Hematopoietic multipotent progenitor cell (in vitro differentiated cells): ENCODE measurements at regions not wholly inside any gene's neighbourhood (a gene's known extent, or its start where the extent isn't known, plus 50 kb on each side); places are given as distances from the start of the nearest gene placed in this dataset.
"Not testable (repeated sequence)": the region's sequence is repeated elsewhere in the genome, so short reads cannot be mapped to it uniquely, and the experiment has no call there.

Source experiments
- DNase-seq, 3 donors: peaks; one replicate each; pipeline ENCODE4 v3.0.0-alpha.2; 2011 to 2015; ENCODE audit warnings: low read depth in 2 of 3, low spot score in 2 of 3

DNA sequence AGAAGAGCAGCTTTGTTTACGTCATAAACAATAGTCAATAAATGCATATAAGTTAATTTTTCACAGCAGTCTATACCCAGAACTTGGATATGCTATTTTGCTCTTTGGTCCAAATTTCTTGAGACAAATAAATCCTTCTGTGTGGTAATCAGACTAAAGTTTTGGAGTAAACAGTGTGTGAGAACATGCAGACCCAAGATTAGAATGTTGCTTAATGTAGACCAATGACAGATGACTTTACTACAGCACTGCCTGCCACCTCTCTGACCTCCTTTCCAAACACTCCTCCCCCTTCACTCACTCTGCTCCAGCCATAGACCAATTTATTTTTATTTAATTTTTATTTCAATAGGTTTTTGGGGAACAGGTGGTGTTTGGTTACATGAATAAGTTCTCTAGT, 115.3 kb upstream of the TANK start:
- no peak for DNase-seq

DNA sequence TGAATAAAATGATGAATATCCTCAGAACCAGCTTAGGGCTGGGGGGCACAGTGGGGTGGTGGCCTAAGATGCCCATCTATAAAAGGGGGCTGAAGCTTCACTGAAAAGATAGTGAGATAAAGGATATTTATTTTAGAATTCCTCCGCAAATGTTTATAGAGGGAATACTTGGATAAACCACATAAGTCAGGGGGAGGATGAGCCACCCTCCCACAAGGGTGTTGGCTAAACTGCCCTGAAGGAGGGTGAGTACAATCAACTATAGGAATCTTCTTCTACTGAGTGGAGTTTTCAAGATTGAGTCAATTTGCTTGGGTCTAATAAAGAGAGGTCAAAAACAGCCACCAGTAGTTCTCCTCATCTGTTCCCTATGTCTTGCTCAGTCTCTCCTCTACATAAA, 114.5 kb upstream of the TANK start:
- DNase-seq, result no peak

DNA sequence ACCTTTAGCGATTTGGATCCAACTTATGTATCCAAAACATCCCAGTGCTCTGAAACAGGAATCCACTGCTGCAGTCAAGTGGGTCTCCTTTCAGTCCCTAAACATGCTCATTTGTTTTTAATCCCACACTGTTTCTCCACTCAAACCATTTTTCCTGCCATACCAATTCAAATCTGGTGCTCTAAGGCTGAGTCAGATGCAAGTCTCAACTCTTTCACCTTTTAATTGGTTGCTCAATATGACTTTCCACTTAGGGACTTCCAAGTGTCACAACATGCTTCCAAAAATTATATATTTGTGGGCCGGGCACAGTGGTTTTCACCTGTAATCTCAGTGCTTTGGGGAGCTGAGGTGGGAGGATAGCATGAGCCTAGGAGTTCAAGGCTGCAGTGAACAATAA, 113.4 kb upstream of the TANK start:
- DNase-seq, result no peak

DNA sequence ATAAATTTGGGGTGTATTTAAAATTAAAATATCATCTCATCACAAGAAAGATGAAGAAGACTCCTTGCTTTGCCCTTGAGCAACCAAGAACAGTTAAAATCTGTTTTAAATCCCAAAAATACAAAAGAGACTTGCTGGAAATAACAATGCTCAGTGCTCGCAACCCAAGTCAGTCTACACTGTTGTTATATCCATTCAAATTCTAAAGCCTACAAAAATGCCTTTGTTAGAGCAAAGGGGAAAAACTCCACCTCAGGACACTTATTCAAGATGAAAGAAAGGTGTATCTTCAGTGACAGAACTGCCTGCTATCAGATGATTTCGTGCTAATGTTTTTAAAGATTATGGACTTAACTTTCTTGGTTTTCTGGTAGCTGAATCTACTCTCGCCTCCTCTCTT, 111.9 kb upstream of the TANK start:
- no peak for DNase-seq

DNA sequence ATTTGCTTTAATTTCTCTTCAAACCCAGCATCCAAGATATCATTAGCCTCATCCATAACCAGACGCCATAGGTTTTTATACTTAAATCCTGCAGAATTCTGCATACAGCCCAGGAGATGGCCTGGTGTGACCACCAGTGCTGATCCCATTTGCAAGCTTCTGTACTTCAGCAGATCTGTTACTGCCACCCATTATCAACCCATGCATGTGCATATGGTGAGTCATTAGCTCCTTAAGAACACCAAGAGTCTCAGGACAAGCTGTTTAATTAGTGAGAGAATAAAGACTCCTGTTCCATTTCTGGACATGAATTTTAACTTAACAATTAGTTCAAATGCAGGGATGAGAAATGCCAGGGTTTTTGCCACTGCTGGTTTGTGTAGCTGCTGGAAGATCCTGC, 110.7 kb upstream of the TANK start:
- no peak for DNase-seq

DNA sequence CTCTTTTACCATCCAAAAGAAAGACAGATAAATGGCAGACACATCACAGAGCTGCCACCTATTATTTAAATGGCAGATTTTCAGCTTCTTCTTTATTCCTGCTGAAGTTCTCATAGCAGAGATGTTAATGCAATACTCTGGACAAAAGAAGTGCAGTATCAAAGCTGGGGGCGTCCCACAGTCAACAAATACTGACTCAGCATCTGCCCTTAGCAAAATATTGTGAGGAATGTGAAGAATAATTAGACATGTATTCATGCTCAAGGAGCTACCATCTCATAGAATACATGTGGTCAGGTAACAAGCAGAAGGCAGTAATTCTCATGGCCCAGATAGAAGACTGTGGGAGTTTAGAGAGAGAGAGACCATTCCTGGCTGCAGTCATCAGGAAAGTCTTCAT, 108.0 kb upstream of the TANK start:
- DNase-seq, result no peak

DNA sequence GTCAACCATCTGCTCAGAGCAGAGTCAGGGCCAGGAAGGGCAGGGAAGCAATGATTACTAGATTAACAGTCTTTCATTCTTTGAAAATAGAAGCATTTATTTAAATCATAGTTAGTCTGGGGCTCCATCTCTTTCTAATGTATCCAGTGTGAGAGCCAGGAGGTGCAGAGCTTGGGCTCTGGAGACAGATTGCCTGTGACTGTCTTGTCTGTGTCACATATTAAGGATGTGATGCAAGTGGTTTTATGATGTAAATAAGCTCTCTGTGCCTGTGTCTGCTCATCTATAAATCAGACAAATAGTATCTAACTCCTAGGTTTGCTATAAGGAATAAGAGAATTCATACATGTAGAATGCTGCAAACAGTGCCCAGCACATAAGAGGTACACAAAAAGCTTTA, 104.9 kb upstream of the TANK start:
- DNase-seq, result no peak

DNA sequence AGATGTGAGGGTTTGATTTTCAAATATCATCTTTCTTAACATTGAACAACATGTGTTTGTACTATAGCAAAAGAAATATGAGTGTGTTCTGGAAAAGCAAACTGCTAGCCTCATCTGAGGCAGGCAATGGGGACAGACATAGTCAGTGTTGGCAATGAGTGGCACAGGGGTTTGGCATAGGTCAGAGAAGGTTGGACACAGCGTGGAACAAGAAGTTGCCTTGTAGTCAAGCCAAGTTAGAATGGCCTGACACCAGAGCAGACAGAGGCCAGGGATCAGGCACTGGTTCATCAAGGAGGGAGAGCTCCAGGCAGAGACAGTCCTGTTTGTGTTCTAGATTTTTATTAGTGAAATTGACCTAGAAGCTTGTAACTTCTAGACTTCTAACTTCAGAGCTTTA, 100.8 kb upstream of the TANK start:
- no peak for DNase-seq

DNA sequence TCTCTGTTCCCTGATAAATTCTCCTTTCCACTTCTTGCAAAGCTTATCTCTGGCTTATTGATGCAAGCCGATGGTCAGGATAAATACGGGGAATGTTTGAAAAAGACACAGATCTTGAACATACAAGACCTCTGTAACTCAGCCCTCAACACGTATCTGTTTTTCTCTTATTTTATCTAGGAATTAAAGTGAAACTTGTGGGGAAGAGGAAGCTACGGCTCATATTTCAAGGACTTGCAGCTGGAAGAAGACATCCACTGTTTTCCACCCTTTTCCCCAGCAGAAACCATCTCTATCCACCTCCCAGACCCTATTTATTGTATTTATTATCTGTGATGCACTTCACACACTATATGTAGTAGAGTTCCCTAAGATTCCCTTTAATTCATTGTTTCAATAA, 98.4 kb upstream of the TANK start:
- no peak for DNase-seq

DNA sequence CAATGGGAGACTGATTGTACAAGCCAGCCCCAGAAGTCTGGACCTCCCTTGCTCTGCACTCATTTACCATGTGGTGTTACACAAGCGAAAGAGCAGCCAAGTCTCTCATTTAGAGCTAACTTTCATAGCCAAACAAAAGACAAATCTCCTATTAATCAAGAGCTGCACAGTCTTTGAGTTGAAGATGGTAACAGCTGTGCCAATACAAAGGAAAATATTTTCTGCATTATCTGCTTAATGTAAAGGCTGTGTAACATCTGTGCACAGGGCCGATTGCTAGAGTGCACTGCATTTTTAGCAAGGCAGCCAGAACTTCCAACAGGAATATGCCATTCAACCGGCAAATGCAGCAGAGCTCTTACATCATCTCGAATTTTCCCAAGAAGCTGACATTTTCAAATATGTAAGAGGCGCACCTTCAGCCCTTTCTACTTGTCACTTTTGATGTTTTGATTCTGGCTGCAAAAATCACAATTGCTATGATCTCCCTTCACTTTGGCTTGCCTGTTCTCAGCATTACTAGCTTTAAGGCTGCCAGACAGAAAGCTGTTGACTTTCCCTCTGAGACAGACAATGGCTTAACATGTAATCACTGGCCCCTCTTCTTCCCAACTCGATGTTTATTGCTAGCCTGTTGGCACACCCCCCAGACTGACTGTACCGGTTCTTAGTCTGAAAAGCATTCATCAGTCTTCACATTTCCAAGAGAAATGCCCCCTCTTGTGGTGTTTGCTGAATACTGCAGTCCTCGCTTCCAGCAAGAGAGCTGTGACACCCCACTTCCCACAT, 96.9 kb upstream of the TANK start:
- peak; percentile 34 to 78 (median 65) for DNase-seq

DNA sequence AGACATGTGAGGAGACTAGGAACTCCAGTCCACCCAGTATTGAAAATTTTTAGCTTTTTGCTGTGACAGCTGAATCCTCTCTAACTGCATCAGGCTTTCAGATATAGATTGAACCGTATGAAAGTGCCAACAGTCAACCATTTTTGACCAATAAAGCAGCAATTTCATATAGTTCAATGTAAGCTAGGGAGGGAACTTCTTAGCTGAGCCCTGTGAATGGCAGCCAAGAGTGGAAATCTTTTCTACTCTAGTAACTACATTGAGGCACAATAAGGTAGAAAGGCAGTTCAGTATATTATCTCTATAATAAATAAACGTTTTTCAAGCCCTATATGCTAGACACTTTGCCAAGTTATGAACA, 96.3 kb upstream of the TANK start:
- no peak for DNase-seq

DNA sequence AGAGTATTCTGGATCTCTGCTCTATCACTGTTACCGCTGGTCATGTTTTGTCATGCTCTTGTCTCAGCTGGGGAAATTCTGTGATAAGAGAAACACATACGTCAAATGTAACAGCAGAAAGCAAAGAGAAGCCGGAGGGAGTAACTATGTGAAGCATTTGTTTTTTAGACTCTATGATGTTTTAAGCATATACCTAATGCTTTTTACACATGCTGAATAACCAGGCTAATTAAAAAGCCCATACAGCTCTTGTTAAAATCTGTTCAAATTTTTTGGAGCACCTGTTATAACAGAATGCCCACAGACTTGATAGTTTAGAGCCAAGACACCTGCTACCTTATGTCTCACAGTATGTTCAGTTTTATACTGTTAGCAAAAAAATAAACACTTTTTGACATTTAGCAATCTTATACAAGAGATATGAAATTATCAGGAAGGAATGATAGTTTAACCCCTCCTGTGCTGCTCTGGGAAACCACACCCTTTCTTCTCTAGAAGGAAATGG, 92.3 kb upstream of the TANK start:
- DNase-seq, result no peak

DNA sequence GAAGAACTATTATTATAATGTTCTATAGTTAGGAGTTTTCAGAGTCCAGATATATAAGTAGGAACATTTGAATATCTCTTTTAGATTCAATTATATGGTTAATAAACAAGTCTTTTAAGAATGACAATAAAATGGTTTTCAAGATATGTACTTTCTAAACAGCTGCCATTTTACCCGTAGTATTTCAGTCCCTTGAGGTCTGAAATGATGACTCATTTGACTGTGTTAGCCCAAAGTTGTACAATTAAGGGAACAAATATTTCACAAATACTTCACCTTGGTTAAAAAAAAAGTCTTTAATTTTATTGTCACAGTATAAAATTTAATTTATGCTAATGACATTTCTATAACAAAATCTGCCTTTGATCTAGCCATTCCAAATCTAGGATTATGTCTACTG, 91.6 kb upstream of the TANK start:
- no peak for DNase-seq

DNA sequence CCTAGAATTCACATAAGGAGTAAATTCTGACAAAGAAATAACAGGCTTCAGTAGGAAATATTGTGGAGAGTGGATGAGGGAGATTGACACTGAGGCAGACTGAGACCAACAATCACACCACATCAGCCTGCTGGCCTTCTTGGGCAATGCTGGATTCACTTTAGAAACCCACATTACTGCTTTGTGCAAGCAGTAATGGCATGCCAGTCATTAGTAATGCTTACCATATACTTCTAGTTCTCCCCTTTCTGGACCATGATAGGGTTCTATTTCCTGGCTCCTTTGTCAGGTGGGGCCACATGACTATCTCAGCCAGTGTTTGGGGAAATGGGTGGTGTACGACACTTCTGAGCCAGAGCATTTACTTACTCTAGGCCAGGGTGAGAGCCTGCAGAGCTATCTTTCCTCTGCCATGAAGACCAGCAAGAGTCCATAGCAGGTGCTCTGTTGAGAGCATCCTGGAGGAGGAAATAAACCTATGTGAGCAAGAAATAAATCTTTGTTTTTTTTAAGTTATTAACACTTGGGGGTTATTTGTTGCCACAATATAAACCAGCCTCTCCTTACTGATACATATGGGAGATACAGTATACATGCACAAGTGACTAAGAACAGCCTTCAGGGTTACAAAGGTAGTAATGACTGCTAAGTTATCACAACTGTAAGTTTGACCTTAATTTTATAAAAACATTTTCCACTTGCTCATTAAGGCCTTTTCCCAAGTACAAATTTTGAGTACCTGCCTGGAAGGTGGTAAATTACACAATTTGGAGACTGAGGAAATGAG, 89.3 kb upstream of the TANK start:
- DNase-seq, result no peak

DNA sequence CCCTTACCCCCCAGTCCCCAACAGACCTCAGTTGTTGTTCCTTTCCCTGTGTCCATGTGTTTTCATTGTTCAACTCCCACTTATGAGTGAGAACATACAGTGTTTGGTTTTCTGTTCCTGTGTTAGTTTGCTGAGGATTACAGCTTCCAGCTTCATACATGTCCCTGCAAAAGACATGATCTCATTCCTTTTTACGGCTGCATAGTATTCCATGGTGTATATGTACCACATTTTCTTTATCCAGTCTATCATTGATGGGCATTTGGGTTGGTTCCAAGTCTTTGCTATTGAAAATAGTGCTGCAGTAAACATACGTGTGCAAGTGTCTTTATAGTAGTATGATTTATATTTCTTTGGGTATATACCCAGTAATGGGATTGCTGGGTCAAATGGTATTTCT, 87.8 kb upstream of the TANK start:
- not testable (repeated sequence) for DNase-seq

DNA sequence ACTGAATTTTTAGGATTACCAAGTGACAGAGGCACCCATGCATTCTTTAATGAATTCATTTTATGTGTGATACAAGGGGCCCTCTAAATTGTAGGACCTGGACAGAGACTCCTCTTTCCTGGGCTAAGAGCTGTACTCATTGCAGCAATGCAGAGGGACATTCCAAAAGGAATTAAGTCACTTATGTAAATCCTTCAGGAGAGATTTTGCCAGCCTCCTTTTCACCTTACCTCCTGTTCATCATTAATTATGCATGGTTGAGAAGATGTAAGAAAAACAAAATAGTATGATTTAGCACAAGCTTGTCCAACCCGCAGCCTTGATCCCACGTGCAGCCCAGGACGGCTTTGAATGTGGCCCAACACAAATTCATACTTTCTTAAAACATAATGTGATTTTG, 84.5 kb upstream of the TANK start:
- no peak for DNase-seq

DNA sequence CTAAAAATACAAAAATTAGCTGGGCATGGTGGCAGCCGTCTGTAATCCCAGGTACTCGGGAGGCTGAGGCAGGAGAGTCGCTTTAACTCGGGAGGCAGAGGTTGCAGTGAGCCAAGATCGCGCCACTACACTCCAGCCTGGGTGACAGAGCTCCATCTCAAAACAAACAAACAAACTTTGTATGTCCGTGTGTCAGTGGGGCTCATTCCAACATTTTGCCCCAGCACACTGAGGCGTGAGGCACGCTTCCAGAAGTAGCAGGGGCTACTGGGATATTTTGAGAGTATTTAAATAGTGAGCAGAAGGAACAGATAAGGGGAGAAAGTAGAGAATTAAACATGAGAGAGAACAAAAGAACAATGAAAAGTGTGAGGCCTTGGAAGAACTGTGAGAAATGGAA, 83.3 kb upstream of the TANK start:
- DNase-seq, result no peak

DNA sequence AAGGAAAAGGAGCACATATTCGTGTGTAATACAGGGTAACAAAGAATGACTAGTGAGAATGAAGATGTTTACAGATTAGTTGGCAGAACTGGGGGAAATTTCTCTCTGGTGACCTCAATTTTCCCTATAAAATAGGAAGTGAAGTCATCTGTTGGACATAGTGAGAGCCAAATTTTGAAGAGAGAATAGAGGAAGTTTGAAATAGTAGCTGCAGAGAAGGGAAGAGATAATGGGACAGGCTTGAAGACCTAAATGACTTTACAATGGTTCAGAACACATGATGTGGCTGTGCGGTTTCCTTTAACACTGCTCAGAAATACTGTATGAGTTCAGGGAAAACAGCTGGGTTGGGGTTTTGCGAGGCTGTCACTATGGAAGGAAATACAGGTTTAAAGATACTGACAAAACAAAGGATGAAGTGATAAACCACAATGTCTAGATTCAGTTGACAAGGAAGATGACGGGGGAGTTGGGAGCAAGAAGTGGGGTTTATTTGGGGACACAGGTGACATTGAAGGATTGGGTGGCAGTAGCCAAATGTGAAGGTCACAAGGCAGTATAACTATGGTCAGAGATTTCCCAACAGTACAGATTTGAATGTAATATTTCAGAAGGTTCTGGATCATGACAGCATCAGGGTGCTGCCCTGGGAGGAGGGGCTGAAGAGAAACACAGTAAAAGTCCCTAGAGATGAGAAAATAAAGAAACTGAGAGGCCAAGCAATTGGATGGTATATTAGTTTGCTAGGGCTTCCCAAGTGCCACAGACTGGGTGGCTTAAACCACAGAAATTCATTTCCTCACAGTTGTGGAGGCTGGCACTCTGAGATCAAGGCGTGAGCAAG, 82.6 kb upstream of the TANK start:
- peak; percentile 34 to 96 (median 90) for DNase-seq

DNA sequence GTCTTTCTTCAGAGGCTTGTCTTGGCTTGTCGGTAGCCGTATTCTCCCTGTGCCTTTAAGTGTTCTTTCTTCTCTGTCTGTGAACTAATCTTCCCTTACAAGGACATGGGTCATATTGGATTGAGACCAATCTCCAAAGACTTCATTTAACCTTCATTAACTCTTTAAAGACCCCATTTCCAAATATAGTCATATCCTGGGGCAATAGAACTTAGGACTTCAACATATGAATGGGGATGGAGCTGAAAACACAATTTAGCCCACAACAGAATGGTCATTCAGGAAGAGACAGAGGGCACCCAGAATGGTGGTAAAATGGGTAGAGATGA, 82.1 kb upstream of the TANK start:
- no peak for DNase-seq

DNA sequence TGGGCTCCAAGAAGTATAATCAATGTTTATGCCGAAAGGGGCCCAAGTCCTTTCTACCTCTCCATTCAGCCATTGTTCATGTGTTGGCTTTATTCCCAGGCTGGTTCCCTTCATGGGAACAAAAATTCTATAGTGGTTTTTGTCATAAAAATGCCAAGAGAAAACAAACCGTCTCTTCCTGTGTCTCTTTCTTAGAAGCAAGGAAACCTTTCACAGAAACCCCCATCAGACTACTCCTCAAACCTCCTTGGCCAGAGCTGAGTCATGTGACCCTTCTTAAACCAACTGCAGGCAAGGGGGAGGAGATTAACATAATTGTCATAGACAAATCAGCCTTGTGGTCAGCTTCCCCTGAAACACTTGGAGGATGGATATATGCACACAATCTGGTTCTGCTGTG, 75.1 kb upstream of the TANK start:
- DNase-seq, result no peak

DNA sequence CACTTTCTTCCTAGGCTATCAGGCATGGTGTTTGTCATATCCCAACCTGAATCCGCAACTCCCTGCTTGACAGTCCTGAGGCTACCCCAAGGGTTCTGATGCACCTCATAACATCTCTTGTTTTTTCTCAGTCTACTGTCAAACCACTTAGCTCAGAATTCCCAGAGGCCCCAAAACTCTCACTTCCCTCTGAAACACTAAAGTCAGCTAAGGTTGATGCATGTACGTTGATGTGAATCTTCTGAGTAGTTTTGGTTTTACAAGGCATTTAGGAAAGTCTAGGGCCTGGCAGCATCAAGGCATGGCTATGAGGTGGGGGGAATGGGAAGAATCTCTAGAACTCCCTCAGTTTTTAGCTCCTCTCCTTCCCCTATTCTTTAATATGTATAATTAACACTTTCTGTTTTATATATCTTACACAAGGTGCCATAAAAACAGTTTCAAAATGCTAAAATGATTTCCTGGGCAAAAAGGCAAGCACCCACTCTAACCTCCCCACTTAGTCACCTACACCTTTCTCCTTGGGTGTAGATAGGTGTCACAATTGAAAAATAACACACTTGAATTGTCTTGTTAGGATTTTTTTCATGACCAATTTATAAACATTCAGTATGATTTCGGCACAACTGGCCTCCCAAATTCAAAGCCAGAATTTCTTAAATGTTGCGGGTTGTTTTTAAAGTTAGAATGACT, 71.4 kb upstream of the TANK start:
- DNase-seq, result no peak
